ENCODE measurements at regions not wholly inside any gene's neighbourhood (a gene's known extent, or its start where the extent isn't known, plus 50 kb on each side); places are given as distances from the start of the nearest gene placed in this dataset.

GRCh38 chr12:13328535-13328934, 132.0 kb downstream of the EMP1 start:
- no peak overlapping the region for H2BK15ac ChIP-seq (ENCODE audit: low read depth, low read length)
- no peak overlapping the region for H2AK5ac ChIP-seq (ENCODE audit: low read depth, low read length)
- no peak overlapping the region for H2BK20ac ChIP-seq (ENCODE audit: low read depth, low read length)
- dilution Hi-C loops (cut with HindIII; ENCODE audit: low sequenced_read_pairs, unreplicated experiment), result no loop called here
- H3K36me3 ChIP-seq (ENCODE audit: control insufficient read depth, insufficient read depth, low read length), result no peaks in the 10 kb centered on the region
- no TSS peak for BruUV-seq (replicated peaks)
- ChIA-PET CTCF (no interaction called here), POLR2A (ENCODE audit: unreplicated experiment) (no interaction called here)
- no peak overlapping the region for H3K18ac ChIP-seq (ENCODE audit: low read depth, low read length)
- no peak overlapping the region for H3K4me3 ChIP-seq (ENCODE audit: insufficient read depth, low read depth, low read length)
- H2BK5ac ChIP-seq (ENCODE audit: low read depth, low read length, poor library complexity, severe bottlenecking), result no peak overlapping the region
- H3K14ac ChIP-seq (replicated peaks; ENCODE audit: low read depth, low read length), result no peak overlapping the region
- no peak overlapping the region for H2AFZ ChIP-seq (replicated peaks; ENCODE audit: low read length, poor library complexity)
- no peak overlapping the region for H4K91ac ChIP-seq (ENCODE audit: insufficient read depth, low read depth, low read length)
- H2AK9ac ChIP-seq (replicated peaks; ENCODE audit: low read depth, low read length, poor library complexity), result no peak overlapping the region
- DNase-seq (no peak), ATAC-seq (ENCODE audit: low read depth) (no peak)
- H4K20me1 ChIP-seq (ENCODE audit: insufficient read depth, low read length), result no peaks in the 10 kb centered on the region
- no peaks in the 10 kb centered on the region for H3K9me1 ChIP-seq (ENCODE audit: insufficient read depth, low read length)
- no peak overlapping the region for H3K56ac ChIP-seq (ENCODE audit: extremely low read depth, insufficient read depth, low read length)
- no peak for TF ChIP-seq CTCF (conservative IDR thresholded peaks at IDR 0.05; ENCODE audit: low read depth, low read length)
- TF ChIP-seq MAFK (IDR thresholded peaks at IDR 0.05; ENCODE audit: low read depth, low read length), result peak; percentile 85
- TF ChIP-seq USF2 (IDR thresholded peaks at IDR 0.05; ENCODE audit: low read depth, low read length), result no peak
- no peak for TF ChIP-seq ELK1 (IDR thresholded peaks at IDR 0.05; ENCODE audit: borderline replicate concordance, low read depth, low read length)
- no peak for TF ChIP-seq CHD1 (IDR thresholded peaks at IDR 0.05; ENCODE audit: low read depth, low read length)
- in situ Hi-C loops (cut with MboI; ENCODE audit: low sequenced_read_pairs), result no loop called here
- H4K8ac ChIP-seq (ENCODE audit: low read depth in 2 of 2, low read length in 2 of 2), result no peak overlapping the region
- H4K5ac ChIP-seq (ENCODE audit: low read depth, low read length), result no peak overlapping the region
- H3K4me1 ChIP-seq (ENCODE audit: control insufficient read depth, insufficient read depth, low read length), result no peaks in the 10 kb centered on the region
- intact Hi-C loops (cut with micrococcal nuclease), result no loop called here
- H3K4me2 ChIP-seq (ENCODE audit: low read depth, low read length), result no peak overlapping the region
- no peak overlapping the region for H3K9ac ChIP-seq (ENCODE audit: low read depth, low read length)
- H3K23ac ChIP-seq (ENCODE audit: low read depth, low read length), result no peak overlapping the region
- H3K4ac ChIP-seq (ENCODE audit: low read depth, low read length), result no peak overlapping the region
- H3K27ac ChIP-seq (ENCODE audit: insufficient read depth, low read length), result no peak overlapping the region
- no peaks in the 10 kb centered on the region for H3K79me1 ChIP-seq (ENCODE audit: low read depth in 1 of 2, low read length in 2 of 2)
- H3K9me3 ChIP-seq (ENCODE audit: control insufficient read depth, insufficient read depth, low read length), result no peaks in the 10 kb centered on the region
- no peaks in the 10 kb centered on the region for H3K27me3 ChIP-seq (ENCODE audit: control insufficient read depth, insufficient read depth, low read length)
- no peak overlapping the region for H2BK120ac ChIP-seq (ENCODE audit: low read depth, low read length)
- WGBS, 2 experiments (ENCODE audit: extremely low coverage in 2 of 2, insufficient read length in 1 of 2), result no CpG with 5 or more reads among the region's 3 CpGs

Measured in IMR-90 (cell line).